ENCODE measurements at regions not wholly inside any gene's neighbourhood (a gene's known extent, or its start where the extent isn't known, plus 50 kb on each side); places are given as distances from the start of the nearest gene placed in this dataset.
"Not testable (repeated sequence)": the region's sequence is repeated elsewhere in the genome, so short reads cannot be mapped to it uniquely, and the experiment has no call there.

DNA sequence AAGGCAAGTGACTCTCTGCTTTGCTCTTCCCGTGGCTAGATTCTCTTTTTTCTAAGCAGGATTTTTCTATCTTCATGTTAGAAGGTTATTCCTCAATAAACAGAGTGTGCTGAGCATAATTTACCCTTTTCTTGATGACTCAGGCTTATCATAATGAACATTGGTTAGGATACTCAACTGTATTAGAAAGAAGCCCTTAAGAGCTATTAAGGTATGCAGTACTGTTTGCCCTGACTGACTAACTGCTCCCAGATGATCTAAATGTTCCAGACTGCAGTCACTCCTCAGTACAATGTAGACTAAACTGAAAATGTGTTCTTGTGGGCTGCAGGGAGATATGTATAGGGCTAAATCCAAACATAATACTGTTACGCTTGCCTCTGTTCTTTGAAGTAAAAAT, 687.8 kb downstream of the NUP35 start:
- no peak for DNase-seq

DNA sequence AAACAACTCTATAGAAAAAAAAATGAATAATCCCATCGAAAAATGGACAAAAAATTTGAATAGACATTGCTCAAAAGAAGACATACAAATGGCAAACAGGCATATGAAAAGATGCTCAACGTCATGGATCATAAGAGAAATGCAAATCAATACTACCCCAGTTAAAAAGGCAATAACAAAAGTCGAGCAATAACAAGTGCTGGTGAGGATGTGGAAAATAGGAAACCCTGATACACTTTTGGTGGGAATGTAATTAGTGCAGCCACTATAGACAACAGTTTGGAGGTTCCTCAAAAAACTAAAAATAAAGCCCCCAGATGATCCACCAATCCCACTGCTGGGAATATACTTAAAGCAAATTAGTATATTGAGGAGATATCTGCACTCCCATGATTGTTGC, 701.5 kb downstream of the NUP35 start:
- DNase-seq, result no peak

GRCh38 chr2:183829931-183830330, 705.7 kb downstream of the NUP35 start:
- DNase-seq, result no peak

GRCh38 chr2:183837157-183837556, 712.9 kb downstream of the NUP35 start:
- no peak for DNase-seq

DNA sequence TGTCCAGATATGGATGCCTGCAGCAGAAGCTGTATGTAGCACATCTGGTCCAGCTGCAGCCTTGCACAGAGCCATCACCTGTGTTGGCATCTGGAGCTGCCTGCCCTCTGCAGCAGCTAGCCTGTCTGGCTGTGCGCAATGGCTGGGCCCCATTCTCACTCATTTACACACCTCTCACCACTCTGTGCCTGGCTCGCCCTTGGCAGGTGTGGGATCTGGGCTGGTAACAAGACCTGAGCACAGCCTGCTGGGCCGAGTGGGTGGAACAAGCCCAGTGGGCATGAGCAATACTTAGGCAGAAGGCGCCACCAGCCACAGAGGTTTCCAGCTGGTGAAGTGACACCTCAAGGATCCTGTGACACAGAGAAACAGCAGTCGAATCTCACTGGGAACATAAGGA, 714.1 kb downstream of the NUP35 start:
- no peak for DNase-seq

GRCh38 chr2:183840061-183840584, 715.9 kb downstream of the NUP35 start:
- DNase-seq, result no peak

GRCh38 chr2:183849826-183850225, 725.6 kb downstream of the NUP35 start:
- not testable (repeated sequence) for DNase-seq

- DNase-seq, result no peak
Measured at GRCh38 chr2:183859129-183859528, 734.9 kb downstream of the NUP35 start.

GRCh38 chr2:183866666-183867065, 731.7 kb upstream of the ZNF804A start:
- no peak for DNase-seq

- no peak for DNase-seq
Measured at GRCh38 chr2:183867206-183867605, 731.1 kb upstream of the ZNF804A start.

GRCh38 chr2:183868153-183868552, 730.2 kb upstream of the ZNF804A start:
- no peak for DNase-seq

- no peak for DNase-seq
Measured at GRCh38 chr2:183868707-183869106, 729.6 kb upstream of the ZNF804A start.

GRCh38 chr2:183872131-183872530, 726.2 kb upstream of the ZNF804A start:
- DNase-seq, result no peak

GRCh38 chr2:183881978-183882377, 716.4 kb upstream of the ZNF804A start:
- no peak for DNase-seq

DNA sequence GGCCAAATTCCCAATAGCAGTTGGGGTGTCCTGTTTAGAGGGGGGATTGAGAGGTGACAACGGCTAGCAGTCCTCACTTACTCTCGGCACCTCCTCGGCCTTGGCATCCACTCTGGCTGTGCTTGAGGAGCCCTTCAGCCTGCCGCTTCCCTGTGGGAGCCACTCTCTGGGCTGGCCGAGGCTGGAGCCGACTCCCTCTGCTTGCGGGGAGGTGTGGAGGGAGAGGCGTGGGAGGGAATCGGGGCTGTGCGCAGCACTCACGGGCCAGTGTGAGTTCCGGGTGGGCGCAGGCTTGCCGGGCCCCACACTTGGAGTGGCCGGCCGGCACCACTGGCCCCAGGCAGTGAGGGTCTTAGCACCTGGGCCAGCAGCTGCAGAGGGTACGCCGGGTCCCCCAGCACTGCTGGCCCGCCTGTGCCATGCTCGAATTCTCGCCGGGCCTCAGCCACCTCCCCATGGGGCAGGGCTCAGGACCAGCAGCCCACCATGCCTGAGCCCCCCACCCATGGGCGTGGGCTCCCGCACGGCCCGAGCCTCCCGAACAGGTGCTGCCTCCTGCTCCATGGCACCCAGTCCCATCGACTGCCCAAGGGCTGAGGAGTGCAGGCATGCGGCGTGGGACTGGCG, 705.9 kb upstream of the ZNF804A start:
- no peak for DNase-seq

DNA sequence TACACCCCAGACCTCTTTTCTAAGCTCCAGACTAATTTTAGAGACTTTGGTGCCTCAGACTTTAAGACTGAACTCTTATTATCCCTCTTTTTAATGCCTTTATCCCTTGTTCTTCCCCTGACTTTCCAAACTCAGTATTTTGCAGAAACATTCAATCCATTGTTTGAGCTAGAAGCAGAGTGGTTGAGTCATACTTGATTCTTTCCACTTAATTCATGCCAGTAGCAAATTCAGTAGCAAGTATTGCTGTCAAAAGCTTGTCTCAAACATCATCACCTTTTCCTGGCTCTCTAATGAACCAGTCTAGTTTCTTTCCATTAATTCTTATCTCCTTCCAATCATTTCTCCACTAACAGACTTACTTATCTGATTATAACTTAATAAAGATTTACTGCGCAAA, 699.7 kb upstream of the ZNF804A start:
- no peak for DNase-seq

DNA sequence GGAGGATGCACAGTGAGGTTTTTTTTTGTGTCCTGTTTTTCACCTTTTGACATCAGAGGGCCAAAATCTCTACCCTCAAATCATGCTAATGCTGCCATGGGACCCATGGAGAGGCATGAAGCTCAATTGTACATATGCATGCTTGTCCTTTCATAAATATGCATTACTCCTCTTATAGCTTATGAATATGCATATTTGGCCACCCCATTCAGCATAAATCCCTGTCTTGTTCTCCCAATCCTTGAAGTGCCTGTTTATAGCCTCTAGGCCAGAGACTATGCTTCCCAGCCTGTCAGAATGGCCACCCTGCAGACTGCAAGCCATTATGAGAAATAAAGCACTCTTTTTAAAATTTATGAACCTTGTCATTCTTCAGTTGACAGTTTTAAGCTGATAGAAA, 696.4 kb upstream of the ZNF804A start:
- DNase-seq, result no peak

DNA sequence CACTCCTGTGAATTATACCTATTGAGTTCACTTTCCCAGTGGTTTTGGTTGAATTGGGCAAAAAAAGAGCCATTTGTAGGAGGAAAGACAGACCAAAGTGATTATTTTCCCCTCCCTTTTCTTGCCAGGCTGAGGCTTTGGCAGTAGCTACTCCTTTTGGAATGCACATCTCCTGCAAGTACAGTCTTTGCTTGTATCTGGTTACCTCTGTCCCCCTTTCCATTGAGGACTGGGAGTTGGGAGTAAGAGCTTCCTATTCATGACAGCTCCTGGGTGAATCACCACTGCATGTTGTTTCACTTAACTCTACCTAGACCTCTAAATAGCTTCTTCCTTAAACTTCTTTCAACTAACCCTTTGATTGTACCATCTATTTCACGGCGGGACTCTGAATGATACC, 695.3 kb upstream of the ZNF804A start:
- DNase-seq, result no peak

DNA sequence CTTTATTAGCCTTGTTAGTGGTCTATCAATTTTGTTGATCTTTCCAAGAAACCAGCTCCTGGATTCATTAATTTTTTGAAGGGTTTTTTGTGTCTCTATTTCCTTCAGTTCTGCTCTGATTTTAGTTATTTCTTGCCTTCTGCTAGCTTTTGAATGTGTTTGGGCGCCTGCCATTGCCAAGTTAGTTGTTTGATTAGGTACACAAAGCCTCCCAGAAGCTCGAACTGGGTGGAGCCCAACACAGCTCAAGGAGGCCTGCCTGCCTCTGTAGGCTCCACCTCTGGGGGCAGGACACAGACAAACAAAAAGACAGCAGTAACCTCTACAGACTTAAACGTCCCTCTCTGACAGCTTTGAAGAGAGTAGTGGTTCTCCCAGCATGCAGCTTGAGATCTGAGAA, 682.3 kb upstream of the ZNF804A start:
- not testable (repeated sequence) for DNase-seq

DNA sequence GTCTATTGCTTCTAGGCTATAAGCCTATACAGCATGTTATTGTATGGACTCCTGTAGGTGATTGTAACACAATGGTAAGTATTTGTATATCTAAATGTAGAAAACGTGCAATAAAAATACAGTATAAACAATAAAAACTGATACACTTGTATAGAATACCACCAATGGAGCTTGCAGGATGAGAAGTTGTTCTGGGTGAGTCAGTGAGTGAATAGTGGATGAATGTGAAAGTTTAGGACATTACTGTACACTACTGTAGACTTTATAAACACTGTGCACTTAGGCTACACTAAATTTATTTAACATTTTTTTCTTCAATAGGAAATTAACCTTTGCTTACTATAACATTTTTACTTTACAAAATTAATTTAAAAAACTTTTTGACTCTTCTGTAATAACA, 679.2 kb upstream of the ZNF804A start:
- no peak for DNase-seq

DNA sequence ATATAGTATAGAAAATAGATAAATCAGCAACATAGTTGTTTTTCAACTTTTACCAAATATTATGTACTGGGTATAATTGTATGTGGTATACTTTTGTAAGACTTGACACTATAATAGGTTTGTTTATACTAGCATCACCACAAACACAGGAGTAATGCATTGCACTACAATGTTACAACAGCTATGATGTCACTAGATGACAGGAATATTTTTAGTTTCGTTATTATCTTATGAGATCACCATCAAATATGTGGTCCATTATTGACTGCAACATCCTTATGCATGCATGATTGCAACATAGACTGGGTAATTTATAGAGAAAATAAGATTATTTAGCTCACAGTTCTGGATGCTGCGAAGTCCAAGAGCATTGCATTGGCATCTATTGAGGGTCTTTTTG, 678.4 kb upstream of the ZNF804A start:
- DNase-seq, result no peak

DNA sequence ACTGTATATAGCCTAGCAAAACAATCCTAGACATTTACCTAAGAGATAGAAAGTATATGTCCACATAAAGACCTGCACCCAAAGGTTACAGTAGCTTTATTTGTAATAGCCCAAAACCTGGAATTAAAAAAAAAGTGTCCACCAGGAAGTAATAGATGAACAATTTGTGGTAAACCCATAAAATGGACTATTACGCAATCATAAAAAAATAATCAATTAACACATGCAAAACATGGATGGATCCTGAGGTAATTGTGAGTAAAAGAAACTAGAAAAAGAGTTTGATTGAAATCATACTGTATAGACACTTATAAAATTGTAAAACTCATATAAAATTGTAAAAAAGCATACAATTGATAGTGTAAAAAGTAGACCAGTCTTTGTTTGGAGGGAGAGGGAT, 673.0 kb upstream of the ZNF804A start:
- no peak for DNase-seq

DNA sequence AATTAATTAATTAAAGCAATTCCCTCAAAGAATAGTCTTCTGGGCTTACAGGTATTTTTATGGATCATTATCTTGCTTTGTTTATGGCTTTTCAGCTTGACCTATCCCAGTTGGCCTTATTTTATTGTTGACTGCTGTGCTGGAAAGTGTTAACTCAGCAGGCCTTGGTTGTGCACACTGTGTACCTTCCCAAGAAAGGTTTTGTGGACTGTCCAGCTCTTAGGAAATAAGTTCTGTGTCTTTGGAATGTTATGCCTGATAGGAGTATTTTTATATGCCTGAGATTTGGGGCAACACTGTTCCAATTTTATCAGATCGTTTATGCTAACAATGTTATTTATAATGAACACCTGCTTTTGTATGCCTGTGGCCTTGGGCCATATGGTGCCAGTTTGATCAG, 671.9 kb upstream of the ZNF804A start:
- no peak for DNase-seq

DNA sequence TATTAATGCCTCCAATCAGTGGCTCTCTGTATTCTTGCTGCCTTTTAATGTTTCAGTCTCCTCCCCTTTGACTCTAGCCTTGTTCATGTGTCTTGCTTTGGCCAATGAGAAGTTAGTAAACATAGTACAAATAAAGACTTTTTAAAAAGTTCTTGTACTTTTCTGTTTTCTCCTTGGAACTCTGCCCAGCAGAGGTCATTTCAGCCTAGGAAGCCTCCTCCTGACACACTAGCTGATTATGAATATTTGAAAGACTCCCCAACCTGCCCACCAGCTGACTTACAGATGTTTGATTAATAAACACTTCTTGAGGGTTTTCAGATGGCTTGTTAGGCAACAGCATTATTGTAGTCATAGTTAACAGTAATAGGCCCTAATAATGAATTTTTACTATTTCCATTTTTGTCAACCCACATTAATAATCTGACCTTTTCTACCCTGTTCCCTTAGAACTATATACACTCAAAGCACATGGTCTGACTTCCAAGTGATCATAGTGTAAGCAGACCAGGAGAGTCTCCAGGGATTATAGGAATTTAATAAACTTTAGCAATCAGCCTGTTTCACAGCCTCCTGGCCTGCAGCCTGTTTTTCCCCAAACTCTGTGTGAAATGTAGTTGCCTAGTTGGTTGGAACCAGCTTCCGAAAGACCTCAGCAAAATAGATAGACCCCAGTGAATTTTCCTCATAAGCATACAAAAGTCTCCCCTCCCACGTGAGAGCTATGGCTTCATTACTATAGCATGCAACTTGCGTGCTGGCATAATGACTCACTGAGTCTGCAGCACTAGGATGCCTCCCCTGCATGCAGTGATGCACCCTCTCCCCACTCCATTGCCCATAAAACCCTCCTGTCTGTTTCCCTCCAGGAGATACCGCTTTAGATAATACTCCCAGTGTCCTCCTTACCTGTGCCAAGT, 670.7 kb upstream of the ZNF804A start:
- DNase-seq, result no peak
